IPS-NIHi11 (cell line): ENCODE measurements at regions not wholly inside any gene's neighbourhood (a gene's known extent, or its start where the extent isn't known, plus 50 kb on each side); places are given as distances from the start of the nearest gene placed in this dataset.

Source experiments
- DNase-seq: peaks from one replicate; pipeline ENCODE4 v3.0.0; 2012; ENCODE audit warnings: mixed read lengths, low spot score

DNA sequence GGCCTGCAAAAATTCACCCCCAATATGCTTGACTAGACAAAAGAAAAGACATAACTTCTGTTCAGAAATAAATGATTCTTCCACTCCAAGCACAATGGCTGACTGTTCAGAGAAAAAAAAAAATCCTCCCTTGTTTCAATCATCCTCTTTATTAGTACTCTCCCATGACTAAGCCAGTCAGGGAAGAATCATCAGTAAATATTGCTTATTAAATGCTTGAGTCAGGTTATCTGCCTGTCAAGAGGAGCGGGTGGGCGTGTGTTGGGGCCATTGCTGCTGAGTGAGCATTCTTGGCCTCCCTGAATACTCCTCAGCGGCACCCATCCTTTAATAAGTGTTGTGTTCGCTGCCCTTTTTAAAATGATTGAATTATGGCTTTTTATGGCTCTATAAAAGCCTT, 1334.8 kb upstream of the CELF4 start:
- no peak for DNase-seq

DNA sequence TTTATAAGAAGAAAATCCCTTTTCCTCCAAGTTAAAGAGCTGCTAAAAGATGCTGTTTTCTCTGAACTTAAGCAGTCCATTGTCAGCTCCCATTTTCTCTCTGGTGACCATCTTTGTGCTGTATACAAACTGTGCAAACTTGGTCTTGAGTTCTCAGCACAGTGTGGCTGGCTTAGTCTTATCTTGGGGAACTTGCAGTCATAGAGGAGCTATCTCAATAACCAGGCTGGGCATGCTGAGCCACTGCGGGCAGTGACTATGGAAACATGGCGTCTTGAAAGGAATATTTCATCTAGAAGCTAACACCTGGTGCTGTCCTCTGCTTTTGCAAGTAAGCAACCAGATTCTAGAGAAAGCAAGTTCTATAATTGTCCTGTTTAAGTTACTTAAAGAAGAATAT, 1334.4 kb upstream of the CELF4 start:
- no peak for DNase-seq

DNA sequence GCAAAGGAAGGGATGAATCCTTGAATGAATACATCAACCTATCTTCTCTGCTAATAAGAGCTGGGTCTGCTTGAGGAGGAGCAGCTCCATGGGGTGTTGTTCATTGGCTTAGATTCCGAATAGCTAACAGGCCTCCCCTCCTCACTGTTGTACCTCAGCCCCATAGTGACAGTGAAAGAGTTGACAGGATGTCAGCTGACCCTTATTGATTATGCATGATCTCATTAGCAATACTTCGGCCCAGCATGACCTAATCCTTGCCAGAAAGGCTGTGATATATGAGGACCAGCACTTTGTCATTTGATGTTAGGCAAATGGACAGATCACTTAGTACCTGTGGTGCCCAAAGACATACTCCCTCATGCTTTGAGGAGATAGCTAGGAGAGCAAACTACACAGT, 1333.7 kb upstream of the CELF4 start:
- no peak for DNase-seq

DNA sequence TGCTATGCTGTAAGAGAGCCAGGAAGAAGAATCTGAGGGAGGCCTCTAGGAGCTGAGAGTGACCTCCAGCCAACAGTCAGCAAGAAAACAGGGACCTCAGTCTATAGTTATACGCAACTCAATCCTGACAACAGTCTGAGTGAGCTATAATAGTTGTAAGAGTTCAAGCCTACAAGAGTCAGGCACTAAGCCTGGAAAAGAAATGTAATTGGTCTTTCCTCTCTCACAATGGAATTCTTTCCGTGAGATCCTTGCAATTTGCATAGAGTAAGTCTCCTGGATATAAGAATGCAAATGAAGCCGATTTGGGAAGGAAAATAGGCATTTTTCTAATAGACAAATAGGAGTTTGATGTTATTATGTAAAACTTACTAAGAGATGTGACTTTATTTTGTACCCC, 1332.6 kb upstream of the CELF4 start:
- DNase-seq = no peak

DNA sequence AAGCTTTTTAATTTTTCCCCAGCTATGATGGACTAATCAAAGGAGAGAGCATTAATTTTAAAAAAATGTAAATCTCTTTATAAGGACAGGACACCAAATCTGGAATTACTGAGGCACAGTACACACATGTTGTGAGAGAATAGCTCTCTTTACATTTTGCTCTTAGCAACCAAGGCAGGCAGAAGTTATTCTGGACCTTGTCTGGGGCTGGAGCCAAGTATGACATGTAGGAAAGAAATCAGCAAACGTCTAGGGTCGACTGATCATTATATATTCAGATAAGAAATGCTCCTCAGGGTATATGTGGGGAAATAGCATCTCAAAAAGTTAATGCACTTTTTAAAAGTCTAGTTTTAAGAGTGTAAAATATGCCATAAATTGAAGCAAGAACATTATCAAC, 1330.0 kb upstream of the CELF4 start:
- DNase-seq = no peak

DNA sequence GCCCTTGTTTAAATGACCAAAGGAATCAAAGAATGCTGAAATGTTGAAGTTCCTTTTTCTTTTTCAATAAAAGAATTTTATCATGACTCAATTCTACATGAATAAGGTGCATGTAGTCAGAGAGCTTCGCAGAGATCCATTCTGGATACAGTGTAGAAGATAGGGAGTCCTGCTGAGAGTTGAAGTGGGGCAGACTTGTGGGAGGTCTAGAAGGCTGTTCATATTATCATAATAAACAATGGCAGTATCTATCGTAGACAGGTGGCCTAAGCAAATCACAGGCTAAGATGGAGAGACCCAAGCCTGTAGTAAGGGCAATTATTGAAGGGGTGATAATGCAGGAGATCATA, 1322.0 kb upstream of the CELF4 start:
- DNase-seq = no peak

DNA sequence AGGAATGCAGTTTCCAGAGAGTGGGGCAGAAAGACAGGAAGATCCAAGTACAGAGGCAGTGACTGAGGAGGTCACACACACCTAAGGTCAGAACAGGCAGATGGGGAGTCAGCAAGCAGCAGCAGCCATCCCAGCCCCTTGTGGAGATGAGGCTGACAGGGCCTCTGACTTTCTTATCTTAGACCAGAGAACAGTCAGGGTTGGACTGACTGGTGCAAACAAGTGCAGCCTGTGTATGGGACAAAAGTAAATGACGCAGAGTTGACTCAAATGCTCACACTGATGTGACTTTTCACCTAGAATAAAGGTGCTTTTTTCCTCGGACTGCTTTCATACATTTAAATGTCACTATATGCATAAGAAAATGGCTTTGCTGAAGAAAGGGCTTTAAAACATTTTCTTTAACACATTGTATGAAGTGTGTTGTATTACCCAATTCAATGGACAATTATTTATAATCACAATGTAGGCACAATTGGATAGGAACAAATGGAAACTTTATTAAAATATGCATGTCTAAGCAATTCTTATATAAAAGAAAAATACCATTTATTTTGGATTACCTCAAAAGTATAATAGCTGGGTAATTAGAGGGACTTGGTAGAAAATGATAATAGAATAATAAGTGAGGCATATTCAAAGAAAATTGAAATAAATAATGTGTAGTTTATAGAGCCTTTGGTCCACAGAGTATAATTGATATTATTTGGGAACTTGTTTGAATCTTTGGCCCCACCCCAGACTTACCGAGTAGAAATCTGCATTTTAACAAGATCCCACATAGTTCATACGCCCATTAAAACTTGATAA, 1321.5 kb upstream of the CELF4 start:
- DNase-seq = no peak

DNA sequence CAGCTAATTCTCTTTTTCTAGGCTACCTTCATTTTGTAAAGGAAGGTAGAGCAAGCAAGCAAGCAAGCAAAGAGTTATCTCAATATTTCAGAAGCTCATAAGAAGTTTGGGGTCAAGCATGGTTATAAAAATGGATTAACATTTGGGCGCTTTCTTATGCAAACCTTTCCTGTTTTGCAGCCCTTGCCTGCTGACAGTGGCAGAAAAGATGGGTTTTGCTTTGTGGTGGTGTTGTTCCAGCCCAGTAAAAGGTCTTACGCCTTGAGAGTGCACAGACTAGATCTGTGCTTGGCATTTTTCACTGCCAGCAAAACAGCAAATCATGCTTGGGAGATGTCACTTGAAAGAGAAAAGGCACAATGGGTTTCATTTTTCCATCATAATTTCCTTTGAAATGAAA, 1320.6 kb upstream of the CELF4 start:
- no peak for DNase-seq

DNA sequence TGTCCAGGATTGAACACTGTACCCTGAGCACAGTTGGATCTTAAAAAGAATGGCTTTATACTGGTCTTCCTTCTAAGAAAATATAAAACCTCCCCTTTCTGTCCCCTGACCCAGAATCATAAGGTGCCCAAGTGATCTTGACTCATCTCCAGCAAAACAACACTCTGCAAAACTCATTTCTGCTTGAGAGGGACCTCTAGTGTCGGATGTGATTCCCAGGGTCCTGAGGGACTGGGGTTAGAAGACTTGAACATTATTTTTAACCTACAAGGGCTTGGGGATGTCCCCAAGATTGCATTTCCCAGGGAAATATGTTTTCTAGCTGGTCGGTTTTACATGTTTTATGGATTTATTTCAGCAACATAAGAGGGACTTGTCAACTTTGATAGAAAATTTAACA, 1318.5 kb upstream of the CELF4 start:
- peak; percentile 19 for DNase-seq

DNA sequence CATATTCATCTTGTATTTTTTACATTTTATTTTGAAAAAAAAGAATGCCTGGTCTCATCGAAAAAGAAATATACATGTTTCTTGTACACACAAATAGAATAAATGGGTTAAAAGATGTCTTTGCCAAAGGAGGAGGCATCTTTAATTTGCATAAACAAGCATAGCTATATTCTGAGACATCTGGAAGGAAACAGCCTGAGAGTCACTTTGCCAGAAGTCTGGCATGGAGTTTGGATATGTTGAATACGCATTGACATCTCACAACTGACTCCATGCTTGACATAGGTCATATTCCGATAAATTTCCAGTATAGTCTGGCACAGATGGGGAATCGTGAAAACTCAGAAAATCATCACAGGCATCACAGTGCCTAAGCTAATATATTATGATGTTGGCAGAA, 1317.5 kb upstream of the CELF4 start:
- DNase-seq = no peak

DNA sequence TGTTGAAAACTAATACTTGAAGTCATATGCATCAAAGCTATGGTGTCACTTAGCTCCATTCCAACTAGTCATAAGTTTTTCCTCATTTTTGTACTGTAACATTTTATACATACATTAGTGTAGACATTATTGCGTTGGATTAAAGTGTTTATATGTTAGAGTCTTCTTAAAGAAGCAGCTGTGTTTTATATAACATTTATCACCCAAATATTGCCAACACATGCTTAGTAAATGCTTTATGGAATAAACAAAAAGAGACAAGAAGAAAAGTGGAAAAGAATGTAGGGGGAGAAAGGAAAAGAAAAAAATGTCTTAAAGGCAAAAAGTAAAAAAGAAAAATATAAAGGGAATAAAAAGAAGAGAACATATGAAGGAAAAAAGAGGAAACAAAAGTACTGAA, 1314.3 kb upstream of the CELF4 start:
- no peak for DNase-seq

DNA sequence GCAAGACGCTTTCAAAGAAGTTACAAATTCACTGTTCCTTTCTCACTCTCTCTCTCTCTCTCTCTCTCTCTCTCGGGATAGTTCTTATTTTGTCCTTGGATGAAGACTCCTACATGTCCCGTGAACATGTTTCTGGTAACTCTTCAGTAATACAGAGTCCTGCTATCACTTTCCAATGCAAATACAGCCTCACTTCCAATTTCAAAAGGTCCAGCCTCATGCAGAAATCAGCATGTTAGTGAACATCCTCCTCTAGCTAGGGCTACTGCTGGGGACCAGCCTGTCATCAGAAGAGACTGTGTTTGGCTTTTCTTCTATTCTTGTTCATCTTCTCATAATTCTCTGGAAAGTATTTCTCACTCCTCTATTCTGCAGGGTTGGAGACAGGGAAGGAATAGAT, 1306.7 kb upstream of the CELF4 start:
- no peak for DNase-seq

DNA sequence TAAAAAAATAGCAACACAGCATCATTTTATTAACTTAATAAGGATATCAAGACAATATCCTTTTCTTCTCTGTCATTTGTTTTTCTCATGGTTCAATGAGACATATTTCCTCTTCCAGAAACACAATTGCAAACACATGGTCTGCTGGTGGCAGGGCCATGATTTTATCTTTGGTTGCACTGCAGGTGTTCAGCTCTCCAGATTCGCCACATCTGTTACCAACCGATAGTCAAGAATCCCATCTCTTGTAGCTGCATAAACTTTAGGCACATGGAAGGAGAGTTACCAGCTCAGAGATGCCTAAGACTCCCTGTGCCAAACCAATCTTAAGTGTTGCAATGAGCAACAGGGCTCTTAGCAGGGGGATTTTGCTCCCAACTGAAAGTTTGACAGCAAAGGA, 1303.2 kb upstream of the CELF4 start:
- DNase-seq = no peak

DNA sequence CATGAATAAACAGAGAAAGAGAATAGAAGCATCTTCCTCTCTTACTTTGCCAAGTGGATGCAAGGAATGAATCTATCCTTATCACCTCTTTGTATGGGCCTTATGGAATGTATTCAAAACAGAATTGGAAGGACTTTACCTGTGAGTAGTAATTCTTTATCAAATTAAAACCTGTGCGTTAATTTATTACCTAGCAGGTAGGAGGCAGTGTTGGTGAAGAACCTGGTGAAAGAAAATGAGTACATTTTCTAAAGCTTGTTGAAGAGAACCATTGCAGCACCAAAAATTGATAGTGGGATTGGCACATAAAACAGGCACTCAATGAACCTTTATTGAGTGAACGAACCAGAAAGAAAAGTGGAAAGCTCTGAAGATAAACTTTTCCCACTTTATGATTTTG, 1302.1 kb upstream of the CELF4 start:
- no peak for DNase-seq

DNA sequence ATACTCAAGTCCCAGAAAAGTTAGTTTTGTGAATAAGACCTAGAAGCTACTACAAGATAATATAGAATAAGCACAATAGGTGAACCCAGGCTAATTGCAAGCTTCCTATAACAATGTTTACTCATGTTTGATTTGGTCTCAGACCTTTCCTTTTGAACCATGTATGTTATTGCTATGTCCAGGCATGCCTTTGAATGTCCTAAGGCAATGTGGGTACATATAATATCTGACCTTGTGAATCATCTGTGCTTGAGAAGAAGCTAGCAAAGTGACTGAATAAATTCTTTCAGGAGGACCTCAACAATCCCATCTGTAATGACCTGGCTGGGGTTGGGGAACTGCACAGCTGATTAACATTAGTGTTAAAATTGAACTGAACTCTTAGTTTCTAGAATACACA, 1285.9 kb upstream of the CELF4 start:
- no peak for DNase-seq

DNA sequence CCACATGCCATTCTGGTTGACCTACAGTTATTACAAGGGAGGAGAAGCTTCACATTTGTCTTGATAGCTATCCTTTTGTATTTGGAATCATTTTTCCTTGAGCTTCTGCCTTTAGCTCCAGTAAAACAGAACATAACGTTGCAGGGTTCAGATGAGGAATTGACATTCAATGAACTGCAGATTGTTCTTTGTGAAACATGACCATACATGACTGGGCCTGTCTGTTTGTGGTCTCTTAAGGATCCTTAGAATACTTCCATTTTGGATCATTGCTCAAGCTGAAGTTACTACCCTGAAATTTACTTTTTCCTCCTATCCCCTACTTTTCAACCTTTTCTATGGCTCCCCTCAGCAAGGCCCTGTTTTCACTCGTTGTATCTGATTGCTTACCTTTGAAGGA, 1281.7 kb upstream of the CELF4 start:
- DNase-seq = no peak

DNA sequence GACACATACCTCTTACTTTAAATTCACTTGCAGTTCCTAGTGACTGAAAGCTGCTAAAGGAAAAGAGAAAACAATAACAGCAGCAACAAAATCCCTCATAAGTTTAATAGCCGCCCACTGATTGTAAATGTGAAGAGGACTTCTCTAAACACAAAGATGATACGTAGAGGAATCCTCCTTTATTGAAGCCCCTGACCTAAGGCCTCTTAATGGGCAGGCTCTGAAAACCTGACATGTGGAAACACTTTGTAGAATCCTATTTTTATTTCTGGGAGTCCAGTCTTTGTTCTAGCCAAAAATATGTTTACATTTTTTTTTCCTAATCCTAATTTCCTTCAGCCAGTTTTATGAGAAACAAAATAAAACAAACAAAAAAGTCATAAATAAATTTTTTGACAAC, 1277.7 kb upstream of the CELF4 start:
- no peak for DNase-seq

DNA sequence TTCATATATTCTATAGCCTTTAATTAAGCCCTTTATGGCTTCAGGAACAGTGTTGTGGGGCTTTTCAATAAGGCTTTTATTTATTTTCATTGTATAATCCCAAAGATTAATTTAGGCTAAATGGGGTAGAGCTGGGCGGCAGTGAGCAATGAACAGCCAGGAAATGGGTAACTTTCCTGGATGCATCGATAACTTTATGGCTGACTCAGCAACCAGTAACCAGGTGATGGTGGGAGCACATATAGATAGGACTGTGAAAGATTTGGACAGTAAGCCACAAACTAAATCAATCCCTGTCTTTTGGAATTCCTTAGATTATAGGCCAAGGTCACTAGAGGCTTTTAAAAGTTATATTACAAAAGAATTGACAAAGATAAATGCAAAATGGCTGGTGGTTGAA, 1260.6 kb upstream of the CELF4 start:
- DNase-seq = no peak

DNA sequence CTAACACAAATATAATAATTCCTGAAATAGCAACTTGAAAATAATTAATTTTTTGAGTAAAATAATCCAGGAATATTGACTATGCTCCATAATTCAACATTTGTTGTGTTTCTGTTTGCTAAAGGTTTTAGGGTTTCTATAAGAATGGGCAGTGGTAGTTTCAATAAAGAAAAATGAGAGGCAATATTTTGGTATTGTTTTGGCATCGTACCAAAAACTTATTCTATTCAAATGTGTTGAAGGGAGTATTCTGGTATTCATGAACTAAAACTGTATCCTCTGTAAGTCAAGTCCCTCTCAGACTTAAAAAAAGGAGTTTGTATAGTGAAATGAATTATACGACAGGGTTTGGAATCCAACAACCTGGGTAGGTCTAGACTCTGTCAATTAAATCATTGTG, 1245.6 kb upstream of the CELF4 start:
- DNase-seq = no peak

DNA sequence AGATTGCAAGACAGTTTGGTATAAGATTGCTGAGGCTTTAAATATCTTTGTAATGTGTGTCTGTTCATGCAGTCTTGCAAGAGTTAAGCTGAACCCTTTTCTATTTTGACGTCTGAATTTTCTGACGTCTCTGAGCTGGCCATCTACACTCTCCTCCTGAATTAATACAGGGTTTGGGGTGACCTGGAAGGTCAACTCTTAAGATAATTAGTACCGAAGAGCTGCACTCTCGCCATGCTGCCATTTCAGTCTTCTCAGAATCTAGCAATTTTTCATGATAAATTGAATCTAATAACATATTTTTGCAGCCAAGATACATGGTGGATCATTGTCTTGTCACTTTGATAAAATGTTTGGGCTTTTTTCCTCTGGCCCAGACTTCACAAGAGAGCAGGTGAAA, 1245.2 kb upstream of the CELF4 start:
- DNase-seq = no peak

DNA sequence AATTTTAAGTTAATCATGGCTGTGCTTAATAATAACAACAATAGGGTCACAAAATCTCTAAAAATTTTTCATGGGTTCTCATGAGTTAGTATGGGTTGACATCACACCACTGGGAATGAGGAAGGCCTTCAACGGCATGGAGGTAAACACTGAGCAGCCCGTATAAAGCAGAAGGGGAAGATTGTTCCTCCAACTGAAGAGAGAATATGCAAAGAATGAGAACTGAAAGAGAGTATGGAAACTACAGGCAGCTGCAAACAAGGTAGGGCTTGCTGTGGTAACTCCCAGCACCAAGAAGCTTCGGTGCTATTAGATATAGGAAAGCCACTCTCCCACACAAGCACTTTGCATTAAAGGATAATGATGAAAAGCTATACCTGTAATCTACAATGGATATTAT, 1242.3 kb upstream of the CELF4 start:
- DNase-seq = no peak

DNA sequence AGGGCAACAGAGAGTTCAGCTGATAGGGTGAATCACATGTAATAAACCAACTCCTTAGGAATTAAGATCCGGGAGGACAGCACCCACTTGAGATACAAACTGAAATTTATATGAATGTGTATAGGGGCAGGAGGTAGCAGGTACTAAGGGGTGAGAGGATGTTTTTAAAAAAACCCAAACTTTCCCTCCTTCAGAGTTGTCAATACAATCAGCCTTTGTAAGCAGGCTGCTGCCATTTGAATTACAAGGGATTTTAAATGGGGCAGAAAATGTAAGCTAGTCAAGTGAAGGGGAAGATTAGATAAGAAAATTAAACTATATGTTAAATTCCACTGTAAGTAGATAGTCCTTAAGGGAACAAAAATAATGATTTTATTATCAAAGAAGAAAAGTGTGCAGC, 1239.7 kb upstream of the CELF4 start:
- DNase-seq = no peak

DNA sequence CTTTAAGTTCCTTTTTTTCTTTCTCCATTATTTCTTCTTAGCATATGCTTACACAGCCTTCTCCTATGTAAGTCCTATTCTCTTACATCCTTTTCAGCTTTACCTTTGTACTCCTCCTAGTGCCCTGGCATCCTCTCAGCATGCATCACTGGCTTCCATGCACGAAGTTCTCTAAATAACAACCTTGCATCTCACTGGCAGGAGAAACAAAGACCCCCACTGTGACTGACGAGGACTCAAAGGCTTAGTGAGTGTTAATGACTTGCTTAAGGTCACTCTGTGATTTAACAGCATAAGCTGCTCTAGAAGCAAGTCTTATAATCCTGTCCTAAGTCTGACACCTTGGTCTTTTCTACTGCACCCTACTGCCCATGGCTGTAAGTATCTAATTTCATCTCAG, 1236.0 kb upstream of the CELF4 start:
- peak; percentile 6 for DNase-seq

DNA sequence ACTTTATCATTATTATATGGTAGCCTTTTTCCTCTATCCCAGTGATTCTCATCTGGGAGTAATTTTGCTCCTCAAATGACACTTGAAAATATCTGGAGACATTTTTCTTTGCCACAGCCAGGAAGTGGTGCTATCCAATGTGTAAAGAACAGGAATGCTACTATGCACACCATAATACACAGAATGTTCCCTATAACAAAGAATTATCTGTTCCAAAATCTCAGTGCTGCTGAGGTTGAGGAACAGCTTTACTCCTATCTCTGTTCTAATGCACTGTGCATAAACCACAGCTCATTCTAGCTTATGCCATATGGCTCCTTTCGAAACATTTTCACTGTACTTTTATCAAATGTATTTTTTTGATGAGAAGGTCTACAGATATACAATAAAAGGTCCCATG, 1231.2 kb upstream of the CELF4 start:
- no peak for DNase-seq

DNA sequence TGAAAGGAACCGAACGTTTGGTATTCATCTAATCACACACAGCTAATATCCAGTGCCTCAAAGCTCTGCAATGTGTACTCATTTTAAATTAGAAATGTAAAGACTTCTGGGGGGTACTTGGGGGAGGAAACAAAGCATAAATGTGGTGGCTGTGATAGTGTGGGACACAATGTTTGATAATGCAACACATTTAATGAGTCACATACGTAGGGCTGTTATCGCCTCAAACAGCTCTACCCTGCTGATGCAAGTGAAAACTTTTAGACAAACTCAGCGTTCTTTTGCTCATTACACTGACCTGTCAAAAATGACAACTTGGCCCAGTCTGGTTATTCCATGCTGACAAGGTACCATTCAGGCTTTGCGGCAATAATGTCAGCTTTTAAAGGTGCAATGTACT, 1227.1 kb upstream of the CELF4 start:
- DNase-seq = no peak
